22Rv1 (cell line): ENCODE measurements at regions not wholly inside any gene's neighbourhood (a gene's known extent, or its start where the extent isn't known, plus 50 kb on each side); places are given as distances from the start of the nearest gene placed in this dataset.

Experiments used
- ZFX ChIP-seq: fragments of 450-650 bp; IDR thresholded peaks from 2 replicates; pipeline ENCODE4 v1.6.1; 2017; ENCODE audit warnings: antibody characterized with exemption, borderline replicate concordance
- TF ChIP-seq, protein P1 (sequence below): fragments of 450-650 bp; IDR thresholded peaks from 2 replicates; pipeline ENCODE4 v1.5.1; 2017; ENCODE audit warnings: mild to moderate bottlenecking

DNA sequence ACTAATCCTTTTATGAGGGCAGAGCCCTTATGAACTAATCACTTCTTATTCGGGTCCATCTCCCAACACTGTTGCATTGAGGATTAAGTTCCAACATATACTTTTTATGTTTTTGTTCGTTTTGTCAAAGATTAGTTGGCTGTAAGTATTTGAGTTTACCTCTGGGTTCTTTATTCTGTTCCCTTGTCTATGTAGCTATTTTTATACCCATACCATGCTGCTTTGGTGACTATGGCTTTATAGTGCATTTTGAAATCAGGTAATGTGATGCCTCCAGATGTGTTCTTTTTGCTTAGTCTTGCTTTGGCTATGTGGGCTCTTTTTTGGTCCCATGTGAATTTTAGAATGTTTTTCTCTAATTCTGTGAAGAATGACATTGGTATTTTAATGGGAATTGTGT is 166.4 kb upstream of the KCNMB2 start:
- TF ChIP-seq, protein P1, sequence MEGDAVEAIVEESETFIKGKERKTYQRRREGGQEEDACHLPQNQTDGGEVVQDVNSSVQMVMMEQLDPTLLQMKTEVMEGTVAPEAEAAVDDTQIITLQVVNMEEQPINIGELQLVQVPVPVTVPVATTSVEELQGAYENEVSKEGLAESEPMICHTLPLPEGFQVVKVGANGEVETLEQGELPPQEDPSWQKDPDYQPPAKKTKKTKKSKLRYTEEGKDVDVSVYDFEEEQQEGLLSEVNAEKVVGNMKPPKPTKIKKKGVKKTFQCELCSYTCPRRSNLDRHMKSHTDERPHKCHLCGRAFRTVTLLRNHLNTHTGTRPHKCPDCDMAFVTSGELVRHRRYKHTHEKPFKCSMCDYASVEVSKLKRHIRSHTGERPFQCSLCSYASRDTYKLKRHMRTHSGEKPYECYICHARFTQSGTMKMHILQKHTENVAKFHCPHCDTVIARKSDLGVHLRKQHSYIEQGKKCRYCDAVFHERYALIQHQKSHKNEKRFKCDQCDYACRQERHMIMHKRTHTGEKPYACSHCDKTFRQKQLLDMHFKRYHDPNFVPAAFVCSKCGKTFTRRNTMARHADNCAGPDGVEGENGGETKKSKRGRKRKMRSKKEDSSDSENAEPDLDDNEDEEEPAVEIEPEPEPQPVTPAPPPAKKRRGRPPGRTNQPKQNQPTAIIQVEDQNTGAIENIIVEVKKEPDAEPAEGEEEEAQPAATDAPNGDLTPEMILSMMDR: no peak
- TF ChIP-seq ZFX: no peak
